GM12873 (cell line): ENCODE measurements at regions not wholly inside any gene's neighbourhood (a gene's known extent, or its start where the extent isn't known, plus 50 kb on each side); places are given as distances from the start of the nearest gene placed in this dataset.

Experiments
- CTCF ChIP-seq: IDR thresholded peaks from 2 replicates; pipeline ENCODE4 v1.5.1; 2012; ENCODE audit warnings: low read depth, mild to moderate bottlenecking, moderate library complexity, low read length, control low read depth; ENCODE audit not compliant: insufficient read depth; ENCODE audit errors: missing control alignments

- no peak for TF ChIP-seq CTCF
These were observed 423.5 kb upstream of the ADAMTS5 start for GRCh38 chr21:27390384-27390783.

- no peak for TF ChIP-seq CTCF
These were observed 421.9 kb upstream of the ADAMTS5 start for GRCh38 chr21:27388825-27389224.

DNA sequence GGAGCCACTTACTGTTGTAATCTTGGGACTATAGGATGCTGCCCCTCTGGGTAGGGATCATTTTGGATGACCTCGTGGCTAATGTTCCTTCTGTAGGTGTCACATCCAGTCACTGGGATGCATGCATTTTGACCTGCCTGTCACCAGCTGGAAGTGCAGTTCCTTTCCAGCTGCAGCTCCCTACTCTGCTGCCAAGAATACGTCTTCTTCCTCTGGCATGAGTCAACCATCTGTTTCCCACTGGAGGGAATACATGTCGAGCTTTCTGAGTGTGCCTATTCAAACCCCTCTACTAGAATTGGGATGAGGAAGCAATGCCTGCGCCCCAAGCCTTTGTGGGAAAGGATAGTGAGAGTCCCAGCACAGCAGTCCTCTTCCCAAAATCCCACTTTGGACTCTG, 415.5 kb upstream of the ADAMTS5 start:
- no peak for TF ChIP-seq CTCF

DNA sequence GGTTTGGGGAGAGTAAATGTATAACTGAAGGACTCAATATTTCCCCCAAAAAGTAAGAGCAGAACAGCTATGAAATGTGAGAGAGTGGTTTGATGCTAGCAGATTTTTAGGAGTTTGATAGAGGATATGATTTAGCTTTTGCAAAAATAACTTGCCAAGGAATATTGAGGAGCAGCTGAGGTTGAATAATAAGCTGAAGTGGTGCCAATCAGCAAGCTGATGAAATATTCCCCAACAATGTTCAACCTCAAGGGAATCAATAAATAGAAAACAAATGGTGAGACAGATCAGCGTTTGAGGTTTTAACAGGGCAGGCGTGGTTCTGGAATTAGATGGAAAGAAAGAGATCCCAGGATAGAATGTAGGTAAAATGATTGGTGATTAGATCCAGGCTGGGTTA, 413.4 kb upstream of the ADAMTS5 start:
- TF ChIP-seq CTCF, result no peak

DNA sequence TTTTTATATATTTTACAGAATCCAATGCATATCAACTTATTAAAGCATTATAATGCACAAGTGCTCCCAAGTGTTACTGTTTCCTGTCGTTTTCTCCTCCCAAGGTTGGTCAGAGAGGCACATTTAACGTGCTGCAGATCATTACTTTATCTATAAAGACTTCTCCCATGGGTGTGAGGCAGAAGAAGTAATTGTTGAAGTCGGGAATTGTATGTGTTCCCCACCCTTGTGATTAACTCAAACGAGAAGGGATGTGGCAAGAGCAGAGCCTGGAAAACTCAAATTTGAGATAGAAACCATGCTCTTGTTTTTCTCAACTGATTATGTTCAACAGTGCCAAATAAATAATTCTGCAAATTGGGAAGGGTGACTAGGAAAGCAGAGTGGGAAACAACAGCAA, 412.5 kb upstream of the ADAMTS5 start:
- TF ChIP-seq CTCF, result no peak

DNA sequence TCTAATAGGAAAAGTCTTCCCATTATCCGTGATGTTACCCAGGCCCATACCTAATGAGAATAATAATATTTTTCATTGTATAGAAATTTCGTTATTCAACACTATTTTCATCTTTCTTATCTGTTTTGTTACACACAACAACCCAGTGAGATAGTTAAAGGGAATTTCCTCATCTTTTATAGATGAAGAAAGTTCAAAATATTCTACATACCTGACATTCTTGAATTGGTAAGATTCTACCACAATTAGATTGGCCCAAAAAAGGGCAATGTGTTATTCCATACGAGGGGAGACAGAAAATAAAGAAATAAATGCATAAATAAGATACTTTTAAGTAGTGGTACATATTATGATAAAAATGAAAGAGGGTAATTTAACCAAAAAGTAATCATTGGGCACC, 405.5 kb upstream of the ADAMTS5 start:
- TF ChIP-seq CTCF, result no peak

GRCh38 chr21:27371975-27372331, 405.1 kb upstream of the ADAMTS5 start:
- TF ChIP-seq CTCF, result no peak
